Neural cell (in vitro differentiated cells): ENCODE measurements at regions not wholly inside any gene's neighbourhood (a gene's known extent, or its start where the extent isn't known, plus 50 kb on each side); places are given as distances from the start of the nearest gene placed in this dataset.

Source experiments
- H2AFZ ChIP-seq: fragments of 200-600, 300-800 bp; sonication (generic), shearing (Covaris generic); 2 replicates; pipeline ENCODE4 v1.6.0; 2014; ENCODE audit warnings: low read depth, mild to moderate bottlenecking, antibody characterized with exemption, low read length, moderate library complexity
- H3F3A ChIP-seq: fragments of 200-600 bp; shearing (Covaris generic); 2 replicates; pipeline ENCODE4 v1.6.1; 2016; ENCODE audit warnings: mild to moderate bottlenecking, moderate library complexity, mixed read lengths, antibody characterized with exemption, low read length; ENCODE audit not compliant: insufficient read depth, poor library complexity, severe bottlenecking
- H3K27ac ChIP-seq: fragments of 200-600, 300-800 bp; sonication (generic), shearing (Covaris generic); 2 replicates; pipeline ENCODE4 v1.5.1; 2014; ENCODE audit warnings: mild to moderate bottlenecking, low read length, moderate library complexity
- H3K27me3 ChIP-seq: fragments of 300-800, 200-600 bp; sonication (generic), shearing (Covaris generic); 2 replicates; pipeline ENCODE4 v1.6.0; 2014; ENCODE audit warnings: mild to moderate bottlenecking, low read depth, low read length, moderate library complexity; ENCODE audit not compliant: insufficient read depth
- H3K36me3 ChIP-seq: fragments of 300-800, 200-600 bp; sonication (generic), shearing (Covaris generic); 2 replicates; pipeline ENCODE4 v1.5.1; 2014; ENCODE audit warnings: mild to moderate bottlenecking, antibody characterized with exemption, low read length, moderate library complexity; ENCODE audit not compliant: insufficient read depth
- H3K4me2 ChIP-seq: fragments of 300-800, 200-600 bp; sonication (generic), shearing (Covaris generic); 2 replicates; pipeline ENCODE4 v1.6.0; 2014; ENCODE audit warnings: mild to moderate bottlenecking, low read length
- H3K4me3 ChIP-seq: fragments of 300-800, 200-600 bp; sonication (generic), shearing (Covaris generic); 2 replicates; pipeline ENCODE4 v1.5.1; 2014; ENCODE audit warnings: mild to moderate bottlenecking, low read length, moderate library complexity
- H3K79me2 ChIP-seq: fragments of 200-600 bp; shearing (Covaris generic); replicated peaks from 2 replicates; pipeline ENCODE4 v1.6.0; 2014; ENCODE audit warnings: mild to moderate bottlenecking, low read length, moderate library complexity; ENCODE audit not compliant: insufficient read depth
- H3K9ac ChIP-seq: fragments of 300-800, 200-600 bp; sonication (generic), shearing (Covaris generic); 2 replicates; pipeline ENCODE4 v1.6.1; 2016; ENCODE audit warnings: mild to moderate bottlenecking, low read length, mixed read lengths
- H3K9me2 ChIP-seq: fragments of 200-600 bp; shearing (Covaris generic); 2 replicates; pipeline ENCODE4 v1.6.1; 2016; ENCODE audit warnings: mild to moderate bottlenecking, low read length, mixed read lengths; ENCODE audit not compliant: insufficient read depth
- H3K9me3 ChIP-seq: fragments of 200-600, 300-800 bp; sonication (generic), shearing (Covaris generic); 2 replicates; pipeline ENCODE4 v1.6.1; 2016; ENCODE audit warnings: mild to moderate bottlenecking, mixed run types, low read length, moderate library complexity, mixed read lengths
- H4K20me1 ChIP-seq: fragments of 200-600 bp; shearing (Covaris generic); 2 replicates; pipeline ENCODE4 v1.6.1; 2016; ENCODE audit warnings: mild to moderate bottlenecking, mixed run types; ENCODE audit not compliant: insufficient read depth
- CTCF ChIP-seq: fragments of 450-650 bp; IDR thresholded peaks from 2 replicates; pipeline ENCODE4 v1.5.1; 2014; ENCODE audit warnings: antibody characterized with exemption, mild to moderate bottlenecking, moderate library complexity; ENCODE audit not compliant: poor library complexity, severe bottlenecking
- EP300 ChIP-seq: fragments of 450-650 bp; conservative IDR thresholded peaks from 2 replicates; pipeline ENCODE4 v1.6.1; 2014; ENCODE audit warnings: antibody characterized with exemption, mild to moderate bottlenecking, moderate library complexity; ENCODE audit not compliant: poor library complexity, severe bottlenecking
- EZH2 ChIP-seq: fragments of 200-600, 300-800 bp; shearing (Covaris generic), sonication (generic); IDR thresholded peaks from 2 replicates; pipeline ENCODE4 v1.6.1; 2014; ENCODE audit warnings: antibody characterized with exemption, low read length, borderline replicate concordance, mild to moderate bottlenecking; ENCODE audit not compliant: insufficient read depth, poor library complexity, severe bottlenecking
- MXI1 ChIP-seq: fragments of 450-650 bp; conservative IDR thresholded peaks from 2 replicates; pipeline ENCODE4 v1.6.1; 2014; ENCODE audit warnings: antibody characterized with exemption, mild to moderate bottlenecking; ENCODE audit not compliant: poor library complexity, severe bottlenecking
- POLR2AphosphoS5 ChIP-seq: IDR thresholded peaks from 2 replicates; pipeline ENCODE4 v1.6.1; 2012
- RAD21 ChIP-seq: fragments of 450-650 bp; conservative IDR thresholded peaks from 2 replicates; pipeline ENCODE4 v1.6.1; 2014; ENCODE audit warnings: antibody characterized with exemption, mild to moderate bottlenecking, moderate library complexity
- REST ChIP-seq: IDR thresholded peaks from 2 replicates; pipeline ENCODE4 v1.6.1; 2012; ENCODE audit warnings: borderline replicate concordance
- SMC3 ChIP-seq: fragments of 450-650 bp; conservative IDR thresholded peaks from 2 replicates; pipeline ENCODE4 v1.6.1; 2014; ENCODE audit warnings: antibody characterized with exemption, mild to moderate bottlenecking, moderate library complexity; ENCODE audit not compliant: poor library complexity
- TAF1 ChIP-seq: IDR thresholded peaks from 2 replicates; pipeline ENCODE4 v1.6.1; 2012; ENCODE audit warnings: low read depth

GRCh38 chr3:18076301-18076700 is 333.9 kb upstream of the TBC1D5 start:
- TF ChIP-seq REST (no peak), POLR2AphosphoS5 (no peak), TAF1 (no peak), CTCF (no peak), RAD21 (no peak), EP300 (no peak), MXI1 (no peak)

DNA sequence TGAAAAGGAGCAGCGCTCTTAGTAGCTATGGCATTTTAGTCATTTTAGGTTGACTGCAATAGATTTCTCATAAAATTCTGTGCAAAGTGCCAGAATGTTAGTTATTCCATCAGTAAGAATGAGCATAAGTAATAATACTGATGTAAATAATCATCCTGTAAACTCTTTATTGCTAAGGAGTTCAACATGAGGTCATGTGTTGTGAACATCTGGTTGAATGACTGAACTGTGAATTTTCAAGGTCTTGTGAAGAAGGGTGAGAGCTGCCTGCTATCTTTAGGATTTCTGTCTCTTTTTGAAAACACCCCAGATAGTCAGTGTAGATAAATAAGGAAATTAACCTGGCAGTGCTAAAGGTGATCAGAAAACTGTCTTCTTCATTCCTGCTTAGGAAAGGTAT is 333.4 kb upstream of the TBC1D5 start:
- Histone ChIP-seq H3K79me2 (no peaks in the 10 kb centered on the region), H4K20me1 (no peaks in the 10 kb centered on the region), H3K4me3 (no peak overlapping the region), H3K9me2 (no peaks in the 10 kb centered on the region), H3K27me3 (no peaks in the 10 kb centered on the region), H3K27ac (no peak overlapping the region), H3K4me2 (no peak overlapping the region), H3K9me3 (no peaks in the 10 kb centered on the region), H3K9ac (no peak overlapping the region), H3K36me3 (no peaks in the 10 kb centered on the region), H2AFZ (no peak overlapping the region), H3F3A (no peaks in the 10 kb centered on the region)
- TF ChIP-seq EZH2 (no peak), TAF1 (no peak), SMC3 (no peak), CTCF (no peak), MXI1 (no peak), EP300 (no peak), REST (no peak), RAD21 (no peak), POLR2AphosphoS5 (no peak)

More at GRCh38 chr3:18076301-18076700, 333.9 kb upstream of the TBC1D5 start:
- Histone ChIP-seq H2AFZ (no peak overlapping the region), H3K27me3 (no peaks in the 10 kb centered on the region), H3K4me3 (no peak overlapping the region), H3K9ac (no peak overlapping the region), H3K4me2 (no peak overlapping the region), H4K20me1 (no peaks in the 10 kb centered on the region), H3K9me2 (no peaks in the 10 kb centered on the region), H3F3A (no peaks in the 10 kb centered on the region), H3K27ac (no peak overlapping the region), H3K79me2 (no peaks in the 10 kb centered on the region), H3K9me3 (no peaks in the 10 kb centered on the region), H3K36me3 (no peaks in the 10 kb centered on the region)
